Breast epithelium (tissue), 4 donors: ENCODE measurements at regions not wholly inside any gene's neighbourhood (a gene's known extent, or its start where the extent isn't known, plus 50 kb on each side); places are given as distances from the start of the nearest gene placed in this dataset.
"Not testable (repeated sequence)": the region's sequence is repeated elsewhere in the genome, so short reads cannot be mapped to it uniquely, and the experiment has no call there.

Experiments
- DNase-seq, 2 donors: peaks; one replicate each; pipeline ENCODE4 v3.0.0-alpha.2; 2019; ENCODE audit warnings: low spot score in 2 of 2
- H3K27ac ChIP-seq, 2 donors: fragments of 200-600 bp; sonication (generic) in 1 of 2; one replicate each; pipeline ENCODE4 v1.5.1; 2016 to 2019; ENCODE audit warnings: mild to moderate bottlenecking in 1 of 2
- H3K27me3 ChIP-seq, 2 donors: fragments of 200-600 bp; sonication (generic) in 1 of 2; one replicate each; pipeline versions ENCODE4 v1.5.1 to v1.6.0; 2017 to 2019; ENCODE audit warnings: control low read depth in 1 of 2, mild to moderate bottlenecking in 1 of 2
- H3K36me3 ChIP-seq: fragments of 200-600 bp; one replicate; pipeline ENCODE4 v1.5.1; 2019
- H3K4me1 ChIP-seq, 2 donors: fragments of 200-600 bp; sonication (generic); one replicate each; pipeline ENCODE4 v1.5.1; 2016 to 2019; ENCODE audit warnings: control low read depth in 1 of 2
- H3K4me3 ChIP-seq, 3 donors: fragments of 200-600 bp; sonication (generic); 1 replicate in 2 of 3; 2 replicates in 1 of 3; pipeline ENCODE4 v1.5.1; 2016 to 2019; ENCODE audit warnings: mild to moderate bottlenecking in 3 of 3, moderate library complexity in 2 of 3
- H3K9me3 ChIP-seq, 2 donors: fragments of 200-600 bp; sonication (generic) in 1 of 2; one replicate each; pipeline ENCODE4 v1.5.1; 2016 to 2019; ENCODE audit warnings: control low read depth in 1 of 2
- CTCF ChIP-seq, 3 donors: fragments of 450-650 bp; IDR thresholded peaks; one replicate each; pipeline ENCODE4 v1.5.1; 2016 to 2017; ENCODE audit warnings: antibody characterized with exemption in 3 of 3, mild to moderate bottlenecking in 3 of 3, moderate library complexity in 3 of 3
- POLR2A ChIP-seq: fragments of 450-650 bp; IDR thresholded peaks from one replicate; pipeline ENCODE4 v1.6.1; 2016; ENCODE audit warnings: antibody characterized with exemption, mild to moderate bottlenecking, moderate library complexity
- POLR2AphosphoS5 ChIP-seq, 3 donors: sonication (generic); formaldehyde crosslinking; IDR thresholded peaks; one replicate each; pipeline ENCODE4 v1.6.1; 2017; ENCODE audit warnings: antibody characterized with exemption in 3 of 3
- intact Hi-C: fragments of 100-400 bp; cut with DNase I; formaldehyde crosslinking; loops from one replicate; pipeline ENCODE4 v1.15.1; 2023; ENCODE audit warnings: low total_unique reads

- no peak overlapping the region for H3K4me3 ChIP-seq
- H3K27ac ChIP-seq, result no peak overlapping the region
- H3K4me1 ChIP-seq, result no peaks in the 10 kb centered on the region
- DNase-seq, result no peak
- intact Hi-C loops, result no loop called here
- no peaks in the 10 kb centered on the region for H3K36me3 ChIP-seq
- no peaks in the 10 kb centered on the region for H3K27me3 ChIP-seq
- no peak for TF ChIP-seq POLR2AphosphoS5 (IDR thresholded peaks at IDR 0.05)
- TF ChIP-seq POLR2A, result no peak
- no peak for TF ChIP-seq CTCF (IDR thresholded peaks at IDR 0.05)
- H3K9me3 ChIP-seq, result peaks cover 0 to 3% of the 10 kb centered on the region in 2 donors
Observed at GRCh38 chr6:140806431-140806830, 1326.3 kb upstream of the GJE1 start.

GRCh38 chr6:140794544-140794943, 1338.2 kb upstream of the GJE1 start:
- Histone ChIP-seq H3K4me1 (no peaks in the 10 kb centered on the region), H3K27ac (no peak overlapping the region), H3K27me3 (no peaks in the 10 kb centered on the region), H3K9me3 (no peaks in the 10 kb centered on the region), H3K36me3 (no peaks in the 10 kb centered on the region), H3K4me3 (no peak overlapping the region)
- no peak for DNase-seq
- TF ChIP-seq POLR2AphosphoS5 (IDR thresholded peaks at IDR 0.05) (no peak), POLR2A (no peak), CTCF (IDR thresholded peaks at IDR 0.05) (no peak)
- intact Hi-C loops, result no loop called here

GRCh38 chr6:140790109-140790508, 1342.6 kb upstream of the GJE1 start:
- DNase-seq, result no peak
- no peak for TF ChIP-seq POLR2A
- no peak for TF ChIP-seq CTCF (IDR thresholded peaks at IDR 0.05)
- TF ChIP-seq POLR2AphosphoS5 (IDR thresholded peaks at IDR 0.05), result no peak
- Histone ChIP-seq H3K4me3 (no peak overlapping the region), H3K36me3 (no peaks in the 10 kb centered on the region), H3K27me3 (no peaks in the 10 kb centered on the region), H3K9me3 (no peaks in the 10 kb centered on the region), H3K27ac (no peak overlapping the region), H3K4me1 (no peaks in the 10 kb centered on the region)
- intact Hi-C loops, result no loop called here

GRCh38 chr6:140789466-140789865, 1343.3 kb upstream of the GJE1 start:
- H3K27ac ChIP-seq, result no peak overlapping the region

GRCh38 chr6:140785926-140786325, 1346.8 kb upstream of the GJE1 start:
- no peaks in the 10 kb centered on the region for H3K9me3 ChIP-seq
- no peak for DNase-seq
- no peaks in the 10 kb centered on the region for H3K36me3 ChIP-seq
- intact Hi-C loops, result no loop called here
- TF ChIP-seq POLR2A, result no peak
- no peak for TF ChIP-seq POLR2AphosphoS5 (IDR thresholded peaks at IDR 0.05)
- TF ChIP-seq CTCF (IDR thresholded peaks at IDR 0.05), result no peak
- no peak overlapping the region for H3K4me3 ChIP-seq
- H3K27ac ChIP-seq, result no peak overlapping the region
- no peaks in the 10 kb centered on the region for H3K27me3 ChIP-seq
- no peaks in the 10 kb centered on the region for H3K4me1 ChIP-seq

More at GRCh38 chr6:140789466-140789865, 1343.3 kb upstream of the GJE1 start:
- TF ChIP-seq POLR2A, result no peak
- Histone ChIP-seq H3K4me3 (no peak overlapping the region), H3K36me3 (no peaks in the 10 kb centered on the region), H3K9me3 (no peaks in the 10 kb centered on the region), H3K4me1 (no peaks in the 10 kb centered on the region), H3K27me3 (no peaks in the 10 kb centered on the region)
- intact Hi-C loops, result no loop called here
- no peak for DNase-seq

DNA sequence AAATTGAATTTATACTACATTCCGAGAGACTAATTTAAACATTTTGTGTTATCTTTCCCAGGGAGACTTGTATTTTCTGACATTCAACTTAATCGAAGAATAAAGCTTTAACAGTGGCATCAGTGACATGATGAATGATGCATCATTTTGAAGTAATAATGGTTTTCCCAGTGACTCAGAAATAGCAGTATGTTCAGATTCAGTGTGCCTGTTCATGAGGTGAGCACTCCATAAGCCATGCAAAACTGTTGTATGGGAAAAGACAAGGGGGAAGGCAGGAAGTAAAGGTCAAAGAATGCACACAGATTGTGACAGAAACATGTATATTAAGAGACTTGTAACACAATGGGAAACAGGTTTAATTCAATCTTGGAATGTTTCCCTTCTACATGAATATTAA, 1348.2 kb upstream of the GJE1 start:
- H3K27ac ChIP-seq, result no peak overlapping the region
- no peak for TF ChIP-seq POLR2A
- no peak for TF ChIP-seq POLR2AphosphoS5 (IDR thresholded peaks at IDR 0.05)
- no peak for TF ChIP-seq CTCF (IDR thresholded peaks at IDR 0.05)
- intact Hi-C loops, result no loop called here
- H3K4me3 ChIP-seq, result no peak overlapping the region
- DNase-seq, result no peak
- H3K27me3 ChIP-seq, result no peaks in the 10 kb centered on the region
- no peaks in the 10 kb centered on the region for H3K4me1 ChIP-seq
- no peaks in the 10 kb centered on the region for H3K36me3 ChIP-seq
- no peaks in the 10 kb centered on the region for H3K9me3 ChIP-seq

- H3K36me3 ChIP-seq, H3K9me3 ChIP-seq, DNase-seq, intact Hi-C loops, H3K4me1 ChIP-seq, H3K27me3 ChIP-seq, H3K4me3 ChIP-seq, H3K27ac ChIP-seq: not testable (repeated sequence)
Observed at GRCh38 chr6:140783504-140783903, 1349.2 kb upstream of the GJE1 start.
